ENCODE measurements at regions not wholly inside any gene's neighbourhood (a gene's known extent, or its start where the extent isn't known, plus 50 kb on each side); places are given as distances from the start of the nearest gene placed in this dataset.

- no peak for TF ChIP-seq EZH2 (IDR thresholded peaks at IDR 0.05; ENCODE audit: borderline replicate concordance)
- TF ChIP-seq CTCF (IDR thresholded peaks at IDR 0.05; ENCODE audit: poor library complexity): no peak
Observed at GRCh38 chr16:64364894-64365293, 757.0 kb downstream of the CDH11 start.
